Hematopoietic multipotent progenitor cell treated with erythropoietin and hydrocortisone succinate and interleukin-3 and kit ligand, for 8 days (in vitro differentiated cells): ENCODE measurements at regions not wholly inside any gene's neighbourhood (a gene's known extent, or its start where the extent isn't known, plus 50 kb on each side); places are given as distances from the start of the nearest gene placed in this dataset.
"Not testable (repeated sequence)": the region's sequence is repeated elsewhere in the genome, so short reads cannot be mapped to it uniquely, and the experiment has no call there.

Source experiments
- DNase-seq: peaks from one replicate; pipeline ENCODE4 v3.0.0-alpha.2; 2015

GRCh38 chr1:60913708-60914107 is 168.7 kb upstream of the NFIA start:
- not testable (repeated sequence) for DNase-seq

- DNase-seq, result no peak
These were observed 169.3 kb upstream of the NFIA start for GRCh38 chr1:60913039-60913438.

GRCh38 chr1:60911966-60912697 is 170.2 kb upstream of the NFIA start:
- DNase-seq, result no peak

GRCh38 chr1:60908159-60908558 is 174.2 kb upstream of the NFIA start:
- no peak for DNase-seq

DNA sequence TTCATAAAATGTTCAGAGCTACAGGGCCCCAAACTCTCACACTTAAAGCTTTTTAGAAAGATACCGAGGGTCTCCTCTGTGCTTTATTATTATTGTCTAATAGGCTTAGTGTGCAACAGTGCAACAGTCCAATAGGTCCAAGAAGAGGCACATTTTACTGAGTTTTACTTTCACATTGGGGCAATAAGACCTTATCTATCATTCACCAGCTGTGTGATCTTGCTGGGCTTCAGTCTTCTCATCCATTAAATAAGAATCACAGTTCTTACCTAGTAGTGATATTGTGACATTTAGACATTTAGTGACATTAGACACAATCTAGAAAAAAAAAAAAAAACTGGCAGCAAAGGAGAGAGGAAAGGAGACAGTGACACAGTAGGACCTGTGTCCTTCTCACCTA is 175.8 kb upstream of the NFIA start:
- peak; percentile 54 for DNase-seq

GRCh38 chr1:60906039-60906438 is 176.3 kb upstream of the NFIA start:
- DNase-seq, result no peak

GRCh38 chr1:60904099-60904851 is 178.1 kb upstream of the NFIA start:
- DNase-seq, result peak; percentile 85

DNA sequence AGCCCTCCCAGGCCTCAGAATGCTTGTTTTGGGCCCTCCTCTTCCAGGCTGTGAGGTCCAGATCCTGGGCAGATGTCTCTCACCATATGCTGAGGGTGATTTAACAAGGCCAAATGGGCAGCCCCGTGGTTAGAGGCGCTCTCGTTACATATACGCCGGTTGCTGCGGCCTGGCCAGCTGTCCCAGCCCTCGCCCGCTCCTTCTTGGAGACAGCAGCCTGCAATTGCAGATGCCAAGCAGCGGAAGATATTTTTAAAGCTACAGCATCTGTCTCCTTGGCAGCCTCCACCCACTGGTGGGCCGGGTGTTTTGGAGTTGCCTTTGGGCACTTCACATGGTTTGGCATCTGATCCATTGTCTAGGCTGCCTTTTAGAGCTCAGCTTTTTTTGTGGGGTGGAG is 178.8 kb upstream of the NFIA start:
- DNase-seq, result no peak

DNA sequence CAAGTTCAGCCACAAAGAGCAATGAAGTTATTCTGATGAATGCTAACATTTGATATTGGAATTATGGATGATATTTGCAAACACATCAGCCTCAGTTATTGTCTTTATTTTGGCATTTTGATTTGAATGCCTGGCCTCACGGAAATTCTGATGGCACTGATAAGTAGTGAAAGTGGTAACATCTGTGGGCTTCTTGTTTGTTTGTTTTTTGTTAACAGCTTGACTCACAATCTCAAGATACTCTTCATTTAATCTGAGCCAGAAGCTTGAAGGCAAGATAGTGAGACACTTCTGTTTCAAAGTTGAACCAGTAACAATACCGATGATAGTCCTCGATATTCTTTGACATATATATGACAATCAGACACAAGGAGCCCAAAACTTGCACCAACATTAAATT is 182.9 kb upstream of the NFIA start:
- no peak for DNase-seq

DNA sequence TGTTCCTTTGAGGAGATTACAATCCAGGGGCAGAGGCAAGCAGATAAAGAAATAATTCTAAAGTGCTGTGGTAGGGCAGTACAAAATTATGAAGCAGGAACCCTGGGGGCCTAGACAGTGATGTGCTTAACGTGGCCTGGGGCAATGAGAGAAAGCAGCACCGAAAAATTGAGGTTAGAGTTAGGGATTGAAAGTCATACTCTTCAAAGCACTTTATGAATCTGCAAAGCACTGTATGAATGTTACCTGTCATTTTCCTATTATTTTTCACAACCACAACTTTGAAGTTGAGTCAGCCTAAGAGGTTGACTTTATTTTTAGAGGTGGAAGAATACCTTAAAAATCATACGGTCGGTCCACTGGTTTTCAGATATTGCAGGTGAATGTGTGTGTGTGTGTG is 183.4 kb upstream of the NFIA start:
- DNase-seq, result no peak

GRCh38 chr1:60898413-60898812 is 183.9 kb upstream of the NFIA start:
- DNase-seq, result no peak

DNA sequence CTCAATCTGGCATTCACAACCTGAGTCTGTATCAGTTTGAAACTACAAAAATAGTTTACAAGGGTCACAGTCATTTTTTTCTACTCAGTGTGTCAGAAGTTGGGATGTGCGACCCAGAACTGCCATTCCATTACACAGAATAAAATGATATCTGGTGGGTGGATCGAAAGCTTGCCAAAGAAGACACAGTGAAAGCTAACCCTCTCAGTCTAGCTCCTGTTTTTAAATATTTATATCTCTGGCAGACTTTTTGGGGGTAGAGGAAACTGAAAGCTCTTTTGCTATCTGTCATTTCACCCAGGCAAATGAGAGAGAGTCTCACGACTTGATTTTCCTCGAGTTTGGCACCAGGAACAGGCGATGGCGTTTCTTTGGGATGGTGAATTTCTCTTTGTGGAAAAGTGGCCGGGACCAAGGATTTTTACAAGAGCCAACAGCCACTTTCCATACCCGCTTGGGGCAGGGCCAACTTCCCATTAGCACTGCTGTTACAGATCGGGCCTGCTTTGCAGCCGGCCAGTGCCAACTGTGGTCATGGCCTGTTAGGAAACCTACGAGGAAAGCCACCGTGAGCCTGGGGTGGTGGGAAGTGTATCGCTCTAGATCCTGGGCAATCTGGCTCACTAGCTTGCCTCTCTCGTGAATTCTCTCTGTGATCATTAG is 185.5 kb upstream of the NFIA start:
- DNase-seq, result no peak

GRCh38 chr1:60895701-60896100 is 186.7 kb upstream of the NFIA start:
- no peak for DNase-seq

DNA sequence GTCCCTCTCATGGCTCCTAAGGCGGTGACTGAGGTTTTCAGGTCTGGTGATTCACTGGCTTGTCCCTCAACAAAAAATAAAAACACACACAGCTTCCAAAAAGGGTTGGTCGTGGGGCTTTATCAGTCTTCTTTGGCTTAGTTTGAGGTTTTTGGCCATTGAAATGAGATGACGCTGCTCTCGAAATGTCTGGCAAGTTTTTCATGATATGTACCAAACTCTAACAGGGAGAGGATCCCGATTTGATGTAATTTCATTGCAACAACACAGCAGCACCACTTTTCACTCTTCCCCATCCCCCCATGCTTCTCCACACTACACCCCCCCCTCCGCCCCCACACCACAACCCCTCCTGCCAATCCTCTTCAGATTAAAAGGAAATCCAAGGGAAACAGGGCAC is 187.1 kb upstream of the NFIA start:
- DNase-seq, result peak; percentile 55

DNA sequence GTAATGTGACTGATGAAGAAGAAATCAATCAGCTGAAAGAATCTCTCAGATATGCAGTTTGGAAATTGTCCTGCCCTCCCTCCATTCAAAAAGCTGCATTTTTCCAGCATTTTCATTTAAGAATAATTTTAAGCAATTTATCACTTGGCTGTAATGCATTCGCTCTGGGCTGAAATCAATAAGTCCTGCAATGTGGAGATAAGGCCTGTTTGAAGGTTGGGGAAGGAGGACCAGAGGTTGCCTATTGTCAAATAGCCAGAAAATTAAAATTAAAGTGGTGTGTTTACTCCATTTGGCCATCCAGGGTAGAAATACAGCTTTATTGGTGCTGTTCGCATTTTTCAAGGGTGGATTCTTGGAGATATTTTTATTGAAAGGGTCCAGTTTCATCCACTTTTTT is 187.6 kb upstream of the NFIA start:
- peak; percentile 66 for DNase-seq

- no peak for DNase-seq
These were observed 188.2 kb upstream of the NFIA start for GRCh38 chr1:60894130-60894529.

DNA sequence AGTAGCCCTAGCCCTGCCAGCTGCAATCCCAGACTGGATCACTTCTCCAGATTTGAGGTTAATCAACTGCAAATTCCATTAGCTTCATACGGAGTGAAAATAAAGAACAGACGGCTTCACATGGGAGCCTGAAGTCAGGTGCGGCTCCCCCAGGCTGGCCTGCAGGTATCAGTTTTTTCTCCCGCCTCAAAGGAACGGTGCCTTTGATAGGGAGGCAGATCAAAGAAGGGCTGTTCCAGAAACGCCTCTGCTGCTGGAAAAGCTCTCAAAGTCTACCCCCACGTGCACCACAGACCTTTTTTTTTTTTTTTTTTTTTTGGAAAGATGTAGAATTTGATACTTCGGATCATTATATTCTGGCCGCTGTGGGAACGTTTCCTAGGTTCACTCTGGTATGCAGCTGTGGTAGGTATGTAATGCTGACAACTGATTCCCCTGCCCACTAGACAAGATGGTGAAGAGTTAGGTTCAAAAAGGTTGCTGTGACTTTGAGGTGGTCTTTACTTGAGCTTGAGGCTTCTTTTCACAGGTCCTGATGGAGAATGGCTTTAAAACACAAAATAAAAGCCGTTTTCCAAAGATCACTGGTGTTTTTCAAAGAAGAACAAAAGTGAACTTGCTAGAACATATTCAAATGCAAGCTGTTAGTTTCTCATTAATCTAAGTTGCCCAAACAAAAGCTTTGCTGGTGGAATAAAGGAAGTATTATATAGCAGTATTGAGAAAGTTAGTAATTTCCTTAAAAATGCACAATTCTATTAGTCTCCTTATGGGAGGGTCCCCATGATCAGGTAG is 189.0 kb upstream of the NFIA start:
- no peak for DNase-seq

GRCh38 chr1:60891765-60892164 is 190.6 kb upstream of the NFIA start:
- no peak for DNase-seq

DNA sequence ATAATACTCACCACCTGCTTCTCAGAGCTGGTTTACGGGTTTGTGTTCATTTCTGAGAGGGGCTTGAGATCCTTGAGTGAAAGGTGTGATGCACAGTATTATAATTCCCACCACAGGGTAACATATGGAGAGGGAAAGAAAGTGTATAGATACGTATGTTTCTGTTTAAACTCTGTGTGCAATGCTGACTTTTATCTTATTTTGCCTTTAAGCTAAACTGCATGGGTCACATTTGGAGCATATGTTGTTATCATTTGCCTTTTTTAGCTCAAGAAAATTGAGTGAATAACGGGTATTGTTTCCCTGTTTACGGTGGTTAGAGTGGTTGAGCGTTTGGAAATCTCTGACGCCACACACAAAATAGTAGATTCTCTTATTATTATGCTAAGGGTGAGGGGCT is 191.1 kb upstream of the NFIA start:
- no peak for DNase-seq

DNA sequence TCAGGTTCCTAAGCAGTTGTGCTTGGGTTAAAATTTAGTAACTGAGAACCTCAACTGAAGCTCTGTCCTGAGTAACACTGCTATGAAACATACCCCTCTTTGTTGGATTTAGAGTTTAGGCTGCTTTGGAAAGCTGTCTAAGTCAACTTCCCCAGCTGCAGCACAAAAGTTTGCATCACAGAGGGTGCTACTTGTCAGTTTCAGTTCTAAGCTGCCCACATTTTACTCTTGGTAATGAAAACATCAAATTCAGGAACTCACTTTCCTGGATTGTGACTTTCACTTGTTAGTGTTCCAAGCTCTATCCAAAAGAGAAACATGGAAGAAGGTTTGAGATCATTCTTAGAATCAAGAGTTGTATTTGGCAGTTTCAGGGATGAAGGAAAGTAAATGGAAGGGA is 191.7 kb upstream of the NFIA start:
- DNase-seq, result no peak

DNA sequence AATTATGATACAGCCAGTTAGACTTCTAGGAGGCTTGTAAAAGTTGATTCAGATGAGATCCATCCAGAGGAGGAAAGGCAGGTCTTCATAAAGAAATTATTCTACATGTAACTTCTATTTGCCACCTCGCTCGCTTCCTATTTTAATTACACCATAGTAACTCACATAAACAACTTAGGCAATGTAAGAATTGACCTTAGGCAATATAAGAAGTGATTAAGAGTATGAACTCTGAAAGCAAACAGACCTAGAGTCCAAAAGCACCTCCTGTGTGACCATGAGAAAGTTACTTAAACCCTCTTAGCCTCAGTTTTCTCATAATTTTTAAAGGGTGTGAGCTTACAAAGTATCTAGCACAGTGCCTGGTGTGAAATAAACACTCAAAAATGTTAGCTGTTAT is 192.7 kb upstream of the NFIA start:
- no peak for DNase-seq

DNA sequence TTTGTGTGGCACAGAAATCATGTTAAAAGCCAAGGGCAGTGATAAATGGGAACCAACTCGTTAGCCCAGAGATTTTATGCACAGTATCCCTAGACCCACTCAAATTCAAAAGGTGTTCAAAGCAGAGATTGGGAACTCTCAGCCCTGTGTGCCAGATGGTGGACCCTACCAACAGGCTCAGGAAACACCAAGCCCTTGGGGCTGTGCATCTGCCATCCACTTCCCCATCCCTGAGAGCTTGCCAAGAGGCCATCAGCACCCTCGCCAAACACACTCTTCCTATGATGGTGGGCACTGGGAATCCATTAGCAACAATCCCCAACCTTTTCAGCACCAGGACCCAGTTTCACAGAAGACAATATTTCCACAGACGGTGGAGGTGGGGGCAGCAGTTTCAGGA is 194.2 kb upstream of the NFIA start:
- no peak for DNase-seq

DNA sequence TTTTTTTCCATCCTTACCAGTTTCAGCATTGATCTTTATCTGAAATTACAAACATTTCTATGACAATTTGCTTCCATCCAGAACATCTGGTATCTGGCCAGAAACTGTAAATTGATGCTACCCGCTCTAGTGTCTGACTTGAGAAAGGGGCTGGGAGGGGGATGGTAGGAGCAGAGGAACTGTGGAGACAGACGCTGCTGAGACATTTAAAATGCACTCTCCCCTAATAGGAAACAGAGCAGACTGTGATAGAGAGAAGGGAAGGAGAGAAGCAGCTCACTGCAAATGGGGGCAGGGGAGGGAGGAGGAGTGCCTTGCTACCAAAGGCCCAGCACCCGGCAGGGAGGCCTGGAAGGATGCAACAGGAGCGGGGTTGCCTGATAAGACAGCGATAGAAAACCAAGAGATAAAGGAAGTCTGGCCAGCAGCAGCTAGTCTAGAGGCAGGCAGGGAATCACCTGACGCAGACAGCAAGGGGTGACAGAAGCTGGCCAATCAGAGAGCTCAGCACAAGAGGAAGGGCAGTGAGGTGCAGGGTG is 195.5 kb upstream of the NFIA start:
- DNase-seq, result no peak
